BE2C (cell line): ENCODE measurements at regions not wholly inside any gene's neighbourhood (a gene's known extent, or its start where the extent isn't known, plus 50 kb on each side); places are given as distances from the start of the nearest gene placed in this dataset.

ENCODE experiments used
- DNase-seq: peaks from one replicate; pipeline ENCODE4 v3.0.0-alpha.2; 2020
- H3K27me3 ChIP-seq: fragments of 250-450 bp; sonication (Bioruptor Pico); 2 replicates; pipeline ENCODE4 v1.5.1; 2020; ENCODE audit warnings: mild to moderate bottlenecking
- H3K36me3 ChIP-seq: fragments of 250-450 bp; sonication (Bioruptor Pico); 2 replicates; pipeline ENCODE4 v1.5.1; 2020; ENCODE audit warnings: mild to moderate bottlenecking
- H3K4me1 ChIP-seq: fragments of 250-450 bp; sonication (Bioruptor Pico); 2 replicates; pipeline ENCODE4 v1.5.1; 2020
- H3K4me3 ChIP-seq: 2 replicates; pipeline ENCODE4 v1.5.1; 2011; ENCODE audit warnings: low read depth, low read length
- H3K9me3 ChIP-seq: fragments of 250-450 bp; sonication (Bioruptor Pico); 2 replicates; pipeline ENCODE4 v1.5.1; 2020
- TF ChIP-seq, protein P1 (sequence below): IDR thresholded peaks from 2 replicates; pipeline ENCODE4 v1.5.1; 2012; ENCODE audit warnings: mild to moderate bottlenecking, low read depth, low read length

DNA sequence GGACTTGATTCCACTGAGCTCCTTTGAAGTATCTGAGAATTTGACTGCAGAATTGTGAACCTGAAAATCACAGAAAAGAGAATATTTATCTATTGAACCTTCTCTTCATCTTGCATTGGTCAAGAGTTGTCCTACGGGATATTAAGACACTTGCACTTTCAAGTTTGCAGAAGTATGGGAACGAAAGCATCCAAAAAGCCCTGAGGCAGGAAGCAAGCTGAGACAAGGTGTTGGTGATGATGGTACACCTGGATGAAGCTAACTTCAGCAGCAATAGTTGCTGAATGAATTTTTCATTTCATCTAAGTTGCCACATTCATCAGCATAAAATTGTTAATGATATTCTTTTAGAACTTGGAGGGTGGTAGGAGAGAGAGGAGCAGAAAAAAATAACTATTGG is 686.6 kb upstream of the ADAMTS5 start:
- H3K4me1 ChIP-seq: no peaks in the 10 kb centered on the region
- H3K36me3 ChIP-seq: no peaks in the 10 kb centered on the region
- H3K27me3 ChIP-seq: no peaks in the 10 kb centered on the region
- no peaks in the 10 kb centered on the region for H3K9me3 ChIP-seq
- no peak overlapping the region for H3K4me3 ChIP-seq
- no peak for DNase-seq
- TF ChIP-seq, protein P1, sequence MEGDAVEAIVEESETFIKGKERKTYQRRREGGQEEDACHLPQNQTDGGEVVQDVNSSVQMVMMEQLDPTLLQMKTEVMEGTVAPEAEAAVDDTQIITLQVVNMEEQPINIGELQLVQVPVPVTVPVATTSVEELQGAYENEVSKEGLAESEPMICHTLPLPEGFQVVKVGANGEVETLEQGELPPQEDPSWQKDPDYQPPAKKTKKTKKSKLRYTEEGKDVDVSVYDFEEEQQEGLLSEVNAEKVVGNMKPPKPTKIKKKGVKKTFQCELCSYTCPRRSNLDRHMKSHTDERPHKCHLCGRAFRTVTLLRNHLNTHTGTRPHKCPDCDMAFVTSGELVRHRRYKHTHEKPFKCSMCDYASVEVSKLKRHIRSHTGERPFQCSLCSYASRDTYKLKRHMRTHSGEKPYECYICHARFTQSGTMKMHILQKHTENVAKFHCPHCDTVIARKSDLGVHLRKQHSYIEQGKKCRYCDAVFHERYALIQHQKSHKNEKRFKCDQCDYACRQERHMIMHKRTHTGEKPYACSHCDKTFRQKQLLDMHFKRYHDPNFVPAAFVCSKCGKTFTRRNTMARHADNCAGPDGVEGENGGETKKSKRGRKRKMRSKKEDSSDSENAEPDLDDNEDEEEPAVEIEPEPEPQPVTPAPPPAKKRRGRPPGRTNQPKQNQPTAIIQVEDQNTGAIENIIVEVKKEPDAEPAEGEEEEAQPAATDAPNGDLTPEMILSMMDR: no peak

DNA sequence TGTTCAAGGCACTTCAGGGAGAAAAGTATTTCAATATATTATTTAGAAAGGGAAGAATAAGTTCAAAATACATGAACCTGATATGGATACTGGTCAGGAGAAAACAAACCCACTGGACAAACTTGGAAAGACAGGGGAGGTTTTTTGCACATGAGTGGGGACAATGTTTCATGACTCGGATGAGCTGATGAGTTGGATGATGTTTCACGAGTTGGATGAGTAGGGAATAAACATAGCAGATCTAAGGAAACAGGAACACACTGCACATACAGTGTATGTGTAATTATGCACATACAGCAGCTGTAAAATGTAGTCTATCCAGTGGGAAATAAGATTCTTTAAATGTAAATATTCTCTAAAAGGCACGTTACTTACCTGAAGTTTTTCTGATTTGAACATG is 682.9 kb upstream of the ADAMTS5 start:
- no peak overlapping the region for H3K4me3 ChIP-seq
- H3K27me3 ChIP-seq: no peaks in the 10 kb centered on the region
- no peaks in the 10 kb centered on the region for H3K4me1 ChIP-seq
- no peaks in the 10 kb centered on the region for H3K36me3 ChIP-seq
- no peak for DNase-seq
- TF ChIP-seq, protein P1: no peak
- H3K9me3 ChIP-seq: no peaks in the 10 kb centered on the region

DNA sequence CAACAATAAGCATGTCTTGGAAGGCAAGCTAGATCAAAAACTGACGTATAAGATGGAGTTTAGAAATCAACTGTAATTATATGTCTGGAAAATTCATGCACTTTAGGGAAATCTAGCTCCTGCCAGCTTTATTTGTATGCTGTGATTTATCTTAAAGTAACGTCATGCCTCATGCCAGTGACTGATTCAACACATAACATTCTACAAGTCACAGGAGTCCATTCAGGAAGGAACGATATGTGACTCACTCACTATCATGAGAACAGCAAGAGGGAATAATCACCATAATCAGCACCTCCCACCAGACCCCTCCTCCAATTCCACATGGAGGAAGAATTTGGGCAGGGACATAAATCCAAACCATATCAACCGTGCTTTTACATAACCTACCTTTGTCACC is 682.4 kb upstream of the ADAMTS5 start:
- Histone ChIP-seq H3K36me3 (no peaks in the 10 kb centered on the region), H3K4me3 (no peak overlapping the region), H3K27me3 (no peaks in the 10 kb centered on the region), H3K4me1 (no peaks in the 10 kb centered on the region), H3K9me3 (no peaks in the 10 kb centered on the region)
- TF ChIP-seq, protein P1: no peak
- DNase-seq: no peak

DNA sequence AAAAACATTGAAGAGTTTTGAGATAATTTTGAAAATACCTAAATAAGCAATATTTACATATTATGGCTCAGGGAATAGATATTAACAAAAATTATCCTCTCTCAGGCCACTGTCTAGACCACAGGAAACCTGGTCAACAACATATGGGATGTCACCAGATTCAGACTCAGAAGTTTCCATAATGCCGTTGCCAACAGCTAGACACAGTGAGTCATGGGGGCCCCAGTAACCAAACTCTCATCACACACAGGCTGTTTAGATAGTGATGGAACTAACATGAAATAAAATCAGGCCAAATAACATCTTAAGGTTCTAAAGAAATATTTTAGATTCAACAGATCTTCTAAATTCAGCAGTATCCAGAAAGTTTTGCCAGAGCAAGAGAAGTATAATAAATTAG is 681.7 kb upstream of the ADAMTS5 start:
- no peaks in the 10 kb centered on the region for H3K9me3 ChIP-seq
- TF ChIP-seq, protein P1: no peak
- no peaks in the 10 kb centered on the region for H3K36me3 ChIP-seq
- DNase-seq: no peak
- H3K27me3 ChIP-seq: no peaks in the 10 kb centered on the region
- H3K4me3 ChIP-seq: no peak overlapping the region
- no peaks in the 10 kb centered on the region for H3K4me1 ChIP-seq

DNA sequence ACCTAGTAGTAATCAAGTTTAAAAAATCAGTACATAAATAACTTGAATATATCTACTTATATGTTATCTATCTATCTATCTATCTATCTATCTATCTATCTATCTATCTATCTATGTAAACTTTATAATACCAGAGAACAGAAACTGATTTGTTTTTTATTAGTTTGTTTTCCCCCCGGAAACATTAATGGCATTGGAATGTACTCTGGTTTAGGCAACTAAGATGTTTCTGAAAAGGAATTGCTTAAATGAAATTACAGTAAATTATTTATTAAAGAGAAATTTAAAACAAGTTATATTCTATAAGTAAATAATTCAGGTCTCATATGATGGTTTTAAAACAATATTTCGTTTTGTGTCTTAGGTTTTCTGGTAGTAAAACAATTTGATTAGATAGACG is 681.0 kb upstream of the ADAMTS5 start:
- DNase-seq: no peak
- TF ChIP-seq, protein P1: no peak
- Histone ChIP-seq H3K9me3 (no peaks in the 10 kb centered on the region), H3K36me3 (no peaks in the 10 kb centered on the region), H3K4me1 (no peaks in the 10 kb centered on the region), H3K27me3 (no peaks in the 10 kb centered on the region), H3K4me3 (no peak overlapping the region)

DNA sequence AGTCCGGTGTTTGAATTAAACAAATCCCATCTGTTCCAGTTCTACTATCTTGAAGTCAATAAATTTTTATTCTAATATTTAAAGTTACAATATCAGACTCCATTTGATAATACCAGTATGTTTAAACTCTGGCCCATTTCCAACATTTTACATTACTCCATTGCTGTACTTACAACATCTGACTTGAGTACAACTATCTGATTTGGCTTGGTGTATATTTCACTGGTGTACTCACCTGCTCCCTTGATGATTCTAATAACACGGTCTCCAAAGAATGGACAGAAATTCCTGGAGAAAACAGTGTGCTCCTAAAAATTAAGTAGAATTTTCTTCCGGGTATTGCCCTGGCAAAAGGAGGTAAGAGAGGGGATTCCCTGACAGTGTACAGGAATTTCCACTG is 680.5 kb upstream of the ADAMTS5 start:
- TF ChIP-seq, protein P1: no peak
- no peaks in the 10 kb centered on the region for H3K27me3 ChIP-seq
- H3K4me1 ChIP-seq: no peaks in the 10 kb centered on the region
- no peak overlapping the region for H3K4me3 ChIP-seq
- H3K36me3 ChIP-seq: no peaks in the 10 kb centered on the region
- DNase-seq: no peak
- H3K9me3 ChIP-seq: no peaks in the 10 kb centered on the region
